NCI-H1694 (cell line): ENCODE measurements at regions not wholly inside any gene's neighbourhood (a gene's known extent, or its start where the extent isn't known, plus 50 kb on each side); places are given as distances from the start of the nearest gene placed in this dataset.

Experiments used
- DNase-seq: peaks from one replicate; lab custom pipeline; 2025; lab: John Stamatoyannopoulos, UW

GRCh38 chr15:48040166-48040817 is 80.5 kb upstream of the SLC24A5 start:
- no peak for DNase-seq

DNA sequence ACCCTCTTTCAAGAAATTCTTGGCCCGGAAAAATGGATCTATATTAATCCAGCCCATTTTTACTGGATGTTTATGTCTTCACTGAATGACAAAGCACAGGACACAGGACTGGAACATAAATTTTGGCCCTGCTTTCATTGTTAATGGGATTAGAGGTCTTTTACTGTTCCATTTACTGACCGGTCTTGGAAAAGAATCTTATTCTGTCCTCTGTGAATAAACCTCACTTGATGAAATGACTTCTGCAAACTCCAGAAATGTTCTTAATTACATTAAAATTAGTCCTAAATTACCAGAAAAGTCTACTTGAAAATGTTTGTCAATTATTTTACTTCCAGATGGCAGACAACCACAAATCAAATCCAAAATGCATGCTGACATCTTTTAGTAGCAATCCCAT is 79.3 kb upstream of the SLC24A5 start:
- DNase-seq, result no peak

- no peak for DNase-seq
Measured at GRCh38 chr15:48046813-48047438, 73.9 kb upstream of the SLC24A5 start.

- no peak for DNase-seq
Measured at GRCh38 chr15:48049736-48050135, 71.1 kb upstream of the SLC24A5 start.

- no peak for DNase-seq
Measured at GRCh38 chr15:48052946-48053345, 67.8 kb upstream of the SLC24A5 start.

GRCh38 chr15:48058371-48058770 is 62.4 kb upstream of the SLC24A5 start:
- no peak for DNase-seq

- DNase-seq, result no peak
Measured at GRCh38 chr15:48059791-48060190, 61.0 kb upstream of the SLC24A5 start.

- no peak for DNase-seq
Measured at GRCh38 chr15:48060396-48060795, 60.4 kb upstream of the SLC24A5 start.

DNA sequence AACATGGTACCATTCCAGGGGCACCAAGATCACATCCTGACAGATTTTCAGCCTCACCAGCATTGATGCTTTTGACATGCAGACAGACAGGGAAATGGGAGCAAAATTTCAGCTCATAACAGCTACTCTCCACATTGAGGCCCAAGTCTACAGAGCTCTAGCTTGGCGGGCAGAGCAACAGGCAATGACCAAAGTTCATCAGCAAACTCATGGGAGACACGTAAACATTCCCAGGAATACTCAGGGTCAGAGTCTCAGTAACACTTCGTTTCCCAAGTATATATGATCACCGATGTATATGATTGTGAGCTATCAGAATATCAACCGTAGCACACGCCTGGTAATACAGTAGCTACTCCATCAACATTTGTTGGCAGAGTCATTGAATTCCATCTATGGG is 59.2 kb upstream of the SLC24A5 start:
- no peak for DNase-seq

- DNase-seq, result peak; percentile 17
Measured at GRCh38 chr15:48062148-48062872, 58.5 kb upstream of the SLC24A5 start.

DNA sequence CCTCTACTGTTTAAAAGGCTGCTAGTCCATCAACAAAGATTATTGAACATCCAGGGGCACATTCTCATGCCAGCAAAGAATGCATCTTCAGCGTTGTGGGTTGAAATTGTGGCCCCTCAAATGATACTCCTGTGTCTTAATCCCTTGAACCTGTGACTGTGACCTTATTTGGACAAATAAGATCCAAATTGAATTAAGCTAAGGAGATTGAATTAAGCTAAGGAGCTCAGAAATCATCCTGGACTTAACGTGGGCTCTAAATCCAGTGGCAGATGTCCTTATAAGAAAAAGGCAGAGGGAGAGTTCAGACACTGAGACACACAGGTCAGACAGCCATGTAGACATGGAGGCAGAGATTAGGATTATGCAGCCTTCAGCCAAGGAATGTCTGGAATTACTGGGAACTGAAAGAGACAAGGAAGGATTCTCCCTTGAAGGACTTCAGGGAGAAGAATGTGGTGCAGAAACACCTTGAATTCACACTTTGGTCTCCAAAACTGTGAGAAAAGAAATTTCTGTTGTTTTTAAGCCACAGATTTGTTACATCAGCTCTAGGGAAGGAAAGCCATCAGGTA is 57.3 kb upstream of the SLC24A5 start:
- DNase-seq, result no peak

DNA sequence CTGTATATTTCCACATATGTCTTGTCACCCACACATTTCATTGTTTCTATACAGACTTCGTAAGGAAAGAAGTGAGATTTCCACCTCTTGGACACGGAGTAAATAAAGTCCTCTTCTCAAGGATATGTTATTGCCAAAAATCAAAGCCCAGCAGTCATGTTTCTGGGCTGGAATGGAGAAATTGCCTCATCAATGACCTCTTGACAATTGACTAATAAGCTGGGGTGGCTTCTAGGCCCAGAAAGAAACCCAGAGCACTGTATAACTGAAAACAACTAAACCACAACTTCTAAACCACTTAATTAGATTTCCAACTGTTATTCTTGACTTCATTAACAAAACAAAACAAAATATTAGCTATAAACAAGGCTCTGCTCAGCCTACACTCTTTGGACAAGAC is 56.4 kb upstream of the SLC24A5 start:
- DNase-seq, result no peak

DNA sequence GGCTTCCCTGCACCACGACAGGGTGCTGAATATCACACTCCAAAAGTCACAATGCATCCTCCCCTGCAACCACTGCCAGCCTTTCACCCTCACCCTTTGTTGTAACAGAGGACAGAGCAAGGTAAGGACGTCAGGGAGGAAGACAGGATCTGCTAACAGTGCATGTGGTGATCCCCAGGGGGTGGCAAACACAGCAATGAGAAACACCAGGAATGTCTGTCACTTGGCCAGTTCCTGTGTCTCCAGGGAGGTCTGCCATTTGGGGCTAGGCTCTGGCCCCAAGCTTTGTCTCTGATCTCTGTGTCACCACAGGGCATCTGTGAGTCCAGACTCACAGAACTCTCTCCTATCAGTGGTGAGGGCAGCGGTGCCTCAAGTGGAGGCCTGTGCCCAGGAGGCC is 54.3 kb upstream of the SLC24A5 start:
- DNase-seq, result no peak
